RKO (cell line): ENCODE measurements at regions not wholly inside any gene's neighbourhood (a gene's known extent, or its start where the extent isn't known, plus 50 kb on each side); places are given as distances from the start of the nearest gene placed in this dataset.
A peak's percentile ranks its signal among the peaks of the same experiment; 100 is the strongest.
"Not testable (repeated sequence)": the region's sequence is repeated elsewhere in the genome, so short reads cannot be mapped to it uniquely, and the experiment has no call there.

ENCODE experiments used
- DNase-seq: peaks from one replicate; pipeline ENCODE4 v3.0.0-alpha.2; 2016; ENCODE audit warnings: low spot score

- no peak for DNase-seq
Measured at GRCh38 chr2:176427549-176427948, 158.3 kb downstream of the MTX2 start.

- not testable (repeated sequence) for DNase-seq
Measured at GRCh38 chr2:176428944-176429469, 159.8 kb downstream of the MTX2 start.

DNA sequence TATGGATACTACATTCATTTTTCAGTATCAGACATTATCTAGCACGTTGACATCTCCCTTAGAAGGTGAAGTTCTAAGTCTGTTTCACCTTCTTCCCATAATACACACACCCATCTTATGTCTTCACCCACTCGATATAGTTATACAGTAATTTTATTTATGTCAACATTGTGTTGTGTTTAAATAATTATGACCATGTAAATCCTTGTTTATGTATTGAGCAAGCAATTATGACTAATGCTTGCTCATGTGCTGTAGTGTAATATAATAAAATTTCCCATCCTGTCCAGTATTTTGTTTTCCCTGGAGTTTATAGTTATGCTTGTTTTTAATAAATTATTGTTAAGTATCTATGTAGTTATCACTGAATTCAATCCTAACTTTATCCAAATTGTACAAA is 163.2 kb downstream of the MTX2 start:
- DNase-seq: peak; percentile 18

DNA sequence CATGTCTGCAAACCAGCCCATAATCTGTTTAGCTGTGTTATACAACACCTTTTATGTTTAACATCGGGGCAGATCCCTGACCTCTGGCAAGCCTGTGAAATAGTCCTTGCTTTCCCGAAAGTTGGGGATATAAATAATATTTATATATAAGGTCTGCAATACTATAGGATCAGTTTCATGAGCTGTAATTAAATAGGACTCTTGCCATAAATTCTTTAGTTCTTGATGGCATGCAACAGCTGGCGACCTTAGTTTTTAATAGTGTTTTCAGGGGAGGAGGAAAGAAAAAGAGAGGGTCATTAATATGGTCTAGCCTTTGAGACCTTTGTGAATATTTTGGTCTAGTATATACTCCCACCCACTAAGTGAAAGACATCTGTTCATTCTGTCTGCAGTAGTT is 166.5 kb downstream of the MTX2 start:
- no peak for DNase-seq

DNA sequence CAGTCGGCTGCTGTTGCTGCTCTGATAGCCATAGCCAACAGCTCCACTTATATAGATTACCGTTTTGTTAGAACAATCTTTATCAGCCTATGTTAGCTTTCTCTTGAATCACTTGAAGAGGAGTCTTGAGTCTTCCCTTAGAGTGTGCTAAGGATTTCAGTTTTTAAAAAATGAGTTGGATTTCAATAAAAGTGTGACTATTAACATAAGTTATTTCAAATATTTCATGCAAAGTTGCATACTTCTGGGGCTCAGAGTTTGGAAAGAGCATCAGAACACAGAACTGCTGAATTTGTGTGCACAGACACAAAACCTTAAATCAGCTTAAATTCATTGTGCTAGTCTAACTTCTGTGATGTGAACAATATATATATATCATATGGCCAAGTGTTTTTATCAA is 174.7 kb downstream of the MTX2 start:
- no peak for DNase-seq

DNA sequence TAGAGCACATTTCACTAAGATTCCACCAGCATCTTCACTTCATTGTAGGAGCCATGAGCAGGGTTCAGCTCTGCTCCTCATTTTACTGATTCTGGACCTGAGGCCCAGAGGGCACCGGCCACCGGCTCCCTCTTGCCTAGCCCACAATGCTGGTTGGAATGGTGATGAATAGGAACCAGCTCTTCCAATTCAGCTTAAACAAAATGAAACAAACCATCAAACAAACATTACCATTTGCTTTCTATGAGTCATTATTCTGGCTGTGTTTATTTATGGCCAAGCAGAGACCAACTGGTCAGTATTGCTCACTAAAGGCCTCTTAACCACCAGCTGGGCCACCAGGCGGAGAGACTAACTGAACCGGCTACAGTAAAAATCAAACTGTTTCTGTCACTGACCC is 176.7 kb downstream of the MTX2 start:
- peak; percentile 28 for DNase-seq

DNA sequence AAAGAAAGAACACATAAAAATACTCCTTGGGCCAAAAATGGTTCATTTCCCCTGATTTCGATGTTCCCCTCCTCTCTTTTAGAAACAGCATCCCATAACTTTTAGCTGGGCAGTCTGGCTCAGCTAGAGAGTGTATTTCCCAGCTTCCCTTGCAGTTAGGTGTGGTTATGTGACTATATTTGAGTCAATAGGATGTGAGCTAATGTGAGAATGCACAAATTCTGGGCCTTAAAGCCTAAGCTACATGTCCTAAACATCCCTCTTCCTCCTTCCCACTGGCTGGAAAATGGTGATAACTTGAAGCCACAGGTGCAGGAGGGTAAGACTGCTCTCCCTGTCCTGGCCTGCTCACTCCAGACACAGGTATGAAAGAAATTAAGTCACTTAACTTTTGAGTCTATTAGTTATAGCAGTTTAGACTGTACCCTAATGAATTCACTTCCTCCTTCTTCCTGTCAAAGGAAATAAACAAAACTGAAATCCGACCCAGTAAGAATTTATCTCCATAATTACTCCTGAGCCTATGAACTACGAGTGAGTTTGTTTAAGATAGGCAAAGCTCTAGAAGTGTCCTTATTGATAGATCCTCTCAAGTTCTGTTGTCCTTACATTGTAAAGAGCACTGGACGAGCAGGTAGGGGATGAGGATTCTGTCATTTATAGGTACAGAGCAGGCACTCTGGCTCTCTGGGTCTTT is 177.6 kb downstream of the MTX2 start:
- peak; percentile 13 for DNase-seq

DNA sequence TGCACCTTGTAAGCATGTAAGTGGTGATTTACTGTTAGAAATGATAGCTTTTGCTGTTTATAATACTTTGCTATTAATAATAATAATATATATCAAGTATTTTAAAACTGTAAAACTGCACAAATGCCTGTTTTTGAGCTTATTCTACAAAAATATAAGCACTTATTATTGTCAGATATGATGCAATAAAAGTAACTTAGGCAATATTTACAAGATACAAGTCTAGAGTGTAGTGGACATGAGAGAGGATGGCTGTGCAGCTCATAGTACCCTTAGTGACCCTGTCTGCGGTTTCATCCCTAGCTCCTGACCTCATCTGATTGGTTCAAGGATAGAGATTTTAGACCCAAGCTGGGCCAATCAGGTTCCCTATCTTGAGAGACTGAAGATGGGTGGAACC is 178.4 kb downstream of the MTX2 start:
- no peak for DNase-seq

- DNase-seq: no peak
Measured at GRCh38 chr2:176449852-176450251, 180.6 kb downstream of the MTX2 start.

DNA sequence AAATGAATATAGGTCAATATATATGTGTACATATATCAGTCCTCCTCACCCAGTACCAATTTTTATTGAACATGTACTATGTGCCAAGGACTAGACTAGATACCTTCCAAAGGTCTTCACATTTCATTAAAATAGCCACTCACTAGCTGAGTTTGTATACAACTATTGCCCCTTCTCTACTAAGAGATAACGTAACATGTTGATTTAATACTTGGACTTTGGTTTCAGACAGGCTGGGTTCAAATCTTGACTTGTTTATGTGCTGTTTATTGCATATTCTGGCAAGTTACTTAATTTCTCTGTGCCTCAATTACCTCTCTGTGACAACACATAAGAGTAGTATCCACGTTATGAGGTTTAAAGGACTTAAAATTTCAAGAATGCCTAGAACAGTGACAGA is 184.5 kb downstream of the MTX2 start:
- no peak for DNase-seq

DNA sequence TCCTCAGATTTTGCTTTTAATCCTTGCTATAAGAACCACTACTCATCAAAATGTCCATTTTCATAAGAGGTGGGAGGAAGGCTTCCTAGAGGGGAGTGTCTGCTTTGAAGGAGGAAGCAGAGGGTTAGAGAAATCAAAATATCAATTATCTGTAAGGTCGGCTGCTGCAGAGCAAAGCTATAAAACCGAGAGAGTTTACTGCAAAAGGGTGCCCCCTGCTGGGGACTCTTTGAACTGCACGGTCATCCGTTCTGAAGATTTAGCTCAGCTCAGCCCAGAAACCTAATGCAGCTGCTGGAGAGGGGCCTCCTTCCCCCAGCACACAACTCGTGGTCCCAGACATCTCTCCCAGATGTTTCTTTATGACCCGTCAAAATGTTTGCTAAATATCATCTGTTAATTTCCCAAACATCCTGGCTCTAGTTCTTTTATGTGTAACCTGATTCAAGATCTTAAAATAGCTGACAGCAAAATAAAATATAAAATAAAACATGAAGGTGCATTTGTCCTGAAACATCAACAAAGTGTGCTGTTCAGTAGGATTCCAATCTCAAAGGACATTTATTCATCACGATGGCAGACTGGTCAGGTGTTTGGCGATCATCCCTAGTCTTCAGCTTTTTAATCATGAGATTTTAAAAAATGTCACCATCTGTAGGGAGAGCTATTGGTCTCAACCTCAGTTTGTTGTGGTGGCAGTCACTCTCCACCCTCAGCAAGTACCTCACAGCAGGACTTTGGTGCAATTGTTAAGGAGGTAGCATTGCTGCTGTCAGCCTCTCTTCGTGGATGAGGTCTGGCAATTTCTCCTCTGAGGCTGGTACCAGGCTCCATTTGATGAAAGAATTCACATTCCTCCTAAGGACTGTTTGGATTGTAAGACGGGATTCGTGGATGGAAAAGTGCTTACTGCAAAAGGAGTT is 185.9 kb downstream of the MTX2 start:
- peak; percentile 67 for DNase-seq

DNA sequence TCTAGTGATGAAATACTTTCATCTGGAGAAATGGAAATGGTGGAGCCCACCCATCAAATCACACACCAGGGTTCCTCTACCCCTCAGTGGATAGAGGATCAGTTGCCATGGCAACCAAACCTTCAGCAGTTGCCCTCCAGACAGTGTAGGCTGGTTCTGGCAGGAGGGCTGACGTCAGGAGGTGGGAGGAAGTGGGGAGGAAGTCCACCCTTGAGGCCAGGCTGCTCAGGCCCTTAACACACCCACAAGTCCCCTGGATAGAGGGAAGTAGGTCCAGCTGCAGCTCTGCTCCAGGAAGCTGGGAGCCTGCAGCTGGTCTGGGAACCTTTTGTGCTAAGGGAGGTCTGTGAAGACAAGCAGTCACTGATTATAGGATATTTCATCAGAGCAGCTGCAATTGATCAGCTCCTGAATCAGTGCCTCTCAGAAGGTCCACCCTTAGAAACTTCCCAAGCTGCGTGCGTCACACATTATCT is 186.6 kb downstream of the MTX2 start:
- no peak for DNase-seq

- DNase-seq: no peak
Measured at GRCh38 chr2:176457481-176457880, 188.2 kb downstream of the MTX2 start.

DNA sequence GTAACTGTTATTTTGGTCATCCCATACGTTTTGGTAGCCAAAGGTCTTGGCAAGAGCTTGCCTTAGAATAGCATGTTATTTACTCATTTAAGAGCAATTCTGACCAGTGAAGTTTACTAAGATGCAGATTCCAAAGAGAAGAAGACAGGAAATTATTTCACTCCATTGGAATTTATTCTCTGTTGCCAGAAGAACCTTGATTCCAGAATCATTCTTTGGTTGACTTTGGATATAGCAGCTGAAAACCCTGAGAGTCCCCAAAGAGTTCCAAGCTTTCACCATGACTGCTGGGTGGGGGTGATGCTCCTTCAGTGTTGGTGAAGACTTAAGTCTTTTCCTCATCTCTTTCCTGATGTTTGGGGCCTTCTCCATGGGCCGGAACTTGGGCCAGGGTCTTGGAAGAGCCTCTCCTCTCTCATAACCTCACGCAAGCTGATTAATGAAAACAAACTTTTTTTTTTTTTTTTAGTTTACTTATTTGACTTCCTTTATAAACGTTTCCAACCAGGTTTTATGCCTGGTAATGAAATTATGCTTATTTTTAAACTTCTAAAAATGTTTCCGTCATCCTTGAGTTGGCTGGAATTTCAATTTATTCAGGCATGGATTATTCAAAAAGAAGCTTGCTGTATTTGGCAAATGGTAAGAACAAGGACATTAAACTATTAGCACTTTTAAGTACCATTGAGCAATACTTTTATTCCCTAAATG is 192.0 kb downstream of the MTX2 start:
- no peak for DNase-seq

DNA sequence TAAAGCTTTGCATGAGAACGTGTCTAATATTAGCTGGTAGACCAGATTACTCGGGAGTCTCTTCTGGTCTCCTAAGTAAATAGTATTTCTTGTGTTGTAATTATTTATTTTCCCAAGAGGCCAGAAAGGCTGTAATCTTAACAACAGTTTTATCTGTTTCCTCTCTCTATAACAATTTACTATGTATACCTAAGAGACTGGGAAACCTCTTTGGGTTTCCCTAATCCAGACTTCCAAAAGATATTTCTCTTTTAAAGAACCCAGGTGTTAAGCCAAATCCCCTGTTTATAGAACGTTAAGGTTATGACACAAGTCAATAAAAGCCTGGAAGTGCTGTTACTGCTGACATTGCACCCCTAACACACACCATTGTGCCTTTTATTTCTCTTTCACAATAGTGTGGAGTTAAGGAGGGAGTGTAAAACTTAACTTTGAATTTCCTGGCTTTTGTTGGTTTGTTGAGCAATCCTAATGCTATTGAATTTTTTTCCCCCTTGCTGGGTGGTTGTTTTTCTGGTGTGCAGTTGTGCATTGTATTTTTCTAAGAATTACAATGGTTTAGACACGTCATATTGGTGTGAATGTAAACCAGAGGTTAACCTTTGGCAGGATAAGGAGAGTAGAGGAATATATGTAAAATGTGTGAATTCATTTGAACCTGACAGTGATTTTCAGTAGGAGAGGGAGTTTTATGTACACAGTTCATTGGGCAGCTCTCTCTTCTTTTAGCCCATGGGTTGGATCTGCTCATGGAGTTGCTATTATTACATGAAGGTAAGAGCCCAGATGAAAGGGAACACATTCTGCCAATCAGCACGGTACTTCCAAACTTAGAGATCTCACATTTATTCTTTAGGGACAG is 192.8 kb downstream of the MTX2 start:
- DNase-seq: no peak

GRCh38 chr2:176463546-176463945 is 194.3 kb downstream of the MTX2 start:
- no peak for DNase-seq

- DNase-seq: no peak
Measured at GRCh38 chr2:176464886-176465564, 195.8 kb downstream of the MTX2 start.

DNA sequence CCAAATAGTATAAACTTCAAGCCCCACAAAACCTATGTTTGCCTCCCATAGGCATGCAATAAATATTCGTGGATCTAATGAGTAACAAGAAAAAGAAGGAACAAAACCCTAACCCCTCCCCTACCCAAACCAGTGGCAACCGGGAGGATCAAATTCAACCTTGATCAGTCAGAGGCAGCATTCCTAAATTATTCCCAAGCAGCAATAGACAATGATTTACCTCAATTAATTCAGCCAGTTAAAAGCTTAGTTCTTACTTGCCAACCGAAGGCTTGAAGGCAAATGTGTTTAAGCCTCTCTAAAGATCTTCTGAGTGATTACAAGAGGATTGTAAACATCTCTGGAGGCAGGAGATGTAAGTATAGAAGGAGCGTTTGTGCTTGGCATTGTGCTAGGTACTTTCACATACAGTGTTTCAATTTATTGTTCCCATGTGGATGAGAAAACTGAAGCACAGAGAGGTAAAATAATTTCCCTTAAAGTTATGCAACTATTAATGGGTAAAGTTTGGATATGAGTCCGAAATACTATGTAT is 197.7 kb downstream of the MTX2 start:
- no peak for DNase-seq

- DNase-seq: no peak
Measured at GRCh38 chr2:176467595-176467994, 198.4 kb downstream of the MTX2 start.

DNA sequence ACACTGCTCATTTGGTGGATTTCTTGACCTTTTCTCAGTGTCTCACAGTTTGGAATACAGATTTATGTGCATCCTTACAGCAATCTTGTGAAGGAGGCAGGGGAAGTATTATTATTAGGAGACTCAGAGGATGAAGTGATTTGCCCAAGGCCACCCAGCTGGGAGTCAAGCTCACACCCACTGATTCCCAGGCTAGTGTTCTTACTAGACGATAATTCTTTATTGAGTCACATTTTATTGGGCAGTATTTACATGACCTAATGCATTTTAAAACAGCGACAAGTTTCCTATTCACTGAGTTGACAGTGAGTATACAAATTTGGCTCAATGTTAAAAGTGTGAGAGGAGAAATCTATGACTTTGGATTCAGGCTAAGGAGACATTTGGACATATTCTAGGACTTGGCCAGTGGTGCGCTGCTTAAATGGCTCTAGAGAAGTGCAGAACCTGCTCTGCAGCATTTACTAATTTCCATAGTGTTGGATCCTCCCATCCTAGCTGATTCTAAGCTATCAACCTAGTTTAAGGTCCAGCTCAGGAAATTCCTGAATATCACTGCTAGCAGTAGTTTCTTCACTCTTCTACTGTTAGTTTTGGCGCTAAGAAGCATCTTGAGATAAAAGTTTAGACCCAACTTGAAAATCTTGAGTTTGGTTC is 199.3 kb downstream of the MTX2 start:
- no peak for DNase-seq
